Left lung (tissue), 4 donors: ENCODE measurements at regions not wholly inside any gene's neighbourhood (a gene's known extent, or its start where the extent isn't known, plus 50 kb on each side); places are given as distances from the start of the nearest gene placed in this dataset.

ENCODE experiments used
- ATAC-seq: fragments of 200-7000 bp; cut with Tn5 transposase; one replicate; pipeline ENCODE4 v1.9.1; 2020; ENCODE audit warnings: moderate library complexity
- DNase-seq, 4 donors: peaks; one replicate each; pipeline ENCODE4 v3.0.0-alpha.2; 2013 to 2020
- H3K27ac ChIP-seq, 2 donors: fragments of 200-600 bp; sonication (generic) in 1 of 2; one replicate each; pipeline versions ENCODE4 v1.5.0 to v1.8.0; 2020 to 2021
- H3K27me3 ChIP-seq, 2 donors: fragments of 200-600 bp; sonication (generic) in 1 of 2; one replicate each; pipeline versions ENCODE4 v1.5.0 to v1.8.0; 2020 to 2021
- H3K36me3 ChIP-seq, 2 donors: fragments of 200-600 bp; sonication (generic) in 1 of 2; one replicate each; pipeline versions ENCODE4 v1.5.0 to v1.8.0; 2020 to 2021
- H3K4me1 ChIP-seq, 2 donors: fragments of 200-600 bp; one replicate each; pipeline ENCODE4 v1.8.0; 2021
- H3K4me3 ChIP-seq, 2 donors: fragments of 200-600 bp; sonication (generic) in 1 of 2; one replicate each; pipeline versions ENCODE4 v1.5.0 to v1.8.0; 2020 to 2021; ENCODE audit warnings: mild to moderate bottlenecking in 1 of 2
- H3K9me3 ChIP-seq, 2 donors: fragments of 200-600 bp; sonication (generic) in 1 of 2; one replicate each; pipeline versions ENCODE4 v1.5.0 to v1.8.0; 2020 to 2021
- intact Hi-C, 2 donors: fragments of 100-400 bp; cut with DNase I; formaldehyde crosslinking; loops; one replicate each; pipeline versions ENCODE4 v1.11.2 to v1.14.2; 2022
- TF ChIP-seq, protein P1 (sequence below), 2 donors: fragments of 200-600 bp; sonication (generic) in 1 of 2; IDR thresholded peaks; one replicate each; pipeline versions ENCODE4 v1.5.0 to v1.8.0; 2021; ENCODE audit warnings: antibody characterized with exemption in 2 of 2
- donor health status: DM: no; HTN: yes; CAD: no.
- donor health status: DM: no; HTN: no; CAD: no.

DNA sequence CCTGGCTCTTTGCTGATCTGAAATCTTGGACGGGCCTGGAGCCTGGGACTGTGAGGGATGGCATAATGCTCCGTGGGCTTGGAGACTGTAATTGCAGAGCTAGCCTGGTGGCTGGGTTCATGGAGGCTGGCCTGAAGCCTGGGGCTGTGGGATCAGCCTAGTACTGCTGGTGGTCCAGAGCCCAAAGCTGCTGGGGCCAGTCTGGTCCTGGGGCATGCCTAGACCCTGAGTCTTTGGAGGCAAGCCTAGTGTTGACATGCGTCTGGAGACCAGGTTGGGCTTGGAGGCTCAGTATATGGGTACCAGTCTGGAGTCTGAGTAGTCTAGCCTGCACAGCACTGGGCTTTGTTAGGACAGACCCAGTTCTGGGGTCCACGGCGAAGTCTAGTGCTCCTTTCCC, 172.0 kb upstream of the ZC4H2 start:
- H3K27ac ChIP-seq = no peak overlapping the region
- no peak for DNase-seq
- no peak for ATAC-seq
- no peaks in the 10 kb centered on the region for H3K27me3 ChIP-seq
- no peak overlapping the region for H3K4me3 ChIP-seq
- intact Hi-C loops = no loop called here
- H3K36me3 ChIP-seq = no peaks in the 10 kb centered on the region
- TF ChIP-seq, protein P1, sequence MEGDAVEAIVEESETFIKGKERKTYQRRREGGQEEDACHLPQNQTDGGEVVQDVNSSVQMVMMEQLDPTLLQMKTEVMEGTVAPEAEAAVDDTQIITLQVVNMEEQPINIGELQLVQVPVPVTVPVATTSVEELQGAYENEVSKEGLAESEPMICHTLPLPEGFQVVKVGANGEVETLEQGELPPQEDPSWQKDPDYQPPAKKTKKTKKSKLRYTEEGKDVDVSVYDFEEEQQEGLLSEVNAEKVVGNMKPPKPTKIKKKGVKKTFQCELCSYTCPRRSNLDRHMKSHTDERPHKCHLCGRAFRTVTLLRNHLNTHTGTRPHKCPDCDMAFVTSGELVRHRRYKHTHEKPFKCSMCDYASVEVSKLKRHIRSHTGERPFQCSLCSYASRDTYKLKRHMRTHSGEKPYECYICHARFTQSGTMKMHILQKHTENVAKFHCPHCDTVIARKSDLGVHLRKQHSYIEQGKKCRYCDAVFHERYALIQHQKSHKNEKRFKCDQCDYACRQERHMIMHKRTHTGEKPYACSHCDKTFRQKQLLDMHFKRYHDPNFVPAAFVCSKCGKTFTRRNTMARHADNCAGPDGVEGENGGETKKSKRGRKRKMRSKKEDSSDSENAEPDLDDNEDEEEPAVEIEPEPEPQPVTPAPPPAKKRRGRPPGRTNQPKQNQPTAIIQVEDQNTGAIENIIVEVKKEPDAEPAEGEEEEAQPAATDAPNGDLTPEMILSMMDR (IDR thresholded peaks at IDR 0.05) = no peak
- H3K4me1 ChIP-seq = no peaks in the 10 kb centered on the region
- peaks cover 0 to 3% of the 10 kb centered on the region in 2 donors for H3K9me3 ChIP-seq

DNA sequence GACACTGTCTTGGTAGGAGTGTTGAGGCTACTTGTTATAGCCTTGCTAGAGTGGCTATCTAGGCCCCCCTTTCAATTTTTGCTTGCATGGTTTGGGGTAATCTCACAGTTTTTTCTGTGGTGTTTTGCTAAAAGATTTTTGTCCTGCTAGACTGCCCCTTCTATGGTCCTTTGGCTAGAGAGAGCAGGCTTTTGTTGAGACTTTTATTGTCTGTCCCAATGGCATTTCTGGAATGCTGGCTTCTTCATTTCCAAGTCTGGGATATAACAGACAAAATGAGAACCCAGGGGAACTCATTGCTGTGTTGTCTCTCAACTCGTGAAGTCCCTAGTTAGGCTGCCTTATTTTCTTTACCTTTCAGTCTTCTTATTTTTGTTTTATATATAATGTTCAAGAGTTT, 160.2 kb upstream of the ZC4H2 start:
- DNase-seq (no peak), ATAC-seq (no peak)
- Histone ChIP-seq H3K4me3 (no peak overlapping the region), H3K36me3 (no peaks in the 10 kb centered on the region), H3K4me1 (no peaks in the 10 kb centered on the region), H3K27ac (no peak overlapping the region), H3K27me3 (no peaks in the 10 kb centered on the region), H3K9me3 (peaks cover 0 to 2% of the 10 kb centered on the region in 2 donors)
- TF ChIP-seq, protein P1 (IDR thresholded peaks at IDR 0.05) = no peak
- intact Hi-C loops = no loop called here

DNA sequence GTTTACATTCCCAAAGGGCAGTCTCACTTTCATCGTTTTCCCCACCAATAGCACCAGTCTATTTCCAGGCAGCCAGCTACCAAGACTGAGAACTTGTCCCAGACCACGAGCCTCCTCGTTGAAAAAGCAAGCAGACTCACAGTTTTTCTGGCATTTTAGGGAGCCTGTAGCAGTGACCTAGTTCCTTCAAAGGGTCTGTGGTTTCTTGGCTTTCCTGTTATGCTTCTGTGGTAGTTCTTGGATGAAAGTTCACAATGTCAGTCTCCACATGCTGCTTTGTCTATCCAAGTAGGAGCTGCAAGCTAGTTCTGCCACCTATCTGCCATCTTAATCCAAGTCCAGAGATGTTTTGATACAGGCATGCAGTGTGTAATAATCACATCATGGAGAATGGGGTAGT, 151.6 kb upstream of the ZC4H2 start:
- DNase-seq (no peak), ATAC-seq (no peak)
- no peaks in the 10 kb centered on the region for H3K27me3 ChIP-seq
- no peaks in the 10 kb centered on the region for H3K4me1 ChIP-seq
- intact Hi-C loops = no loop called here
- H3K9me3 ChIP-seq = peaks cover 0 to 9% of the 10 kb centered on the region in 2 donors
- TF ChIP-seq, protein P1 (IDR thresholded peaks at IDR 0.05) = no peak
- no peaks in the 10 kb centered on the region for H3K36me3 ChIP-seq
- H3K4me3 ChIP-seq = no peak overlapping the region
- H3K27ac ChIP-seq = no peak overlapping the region

DNA sequence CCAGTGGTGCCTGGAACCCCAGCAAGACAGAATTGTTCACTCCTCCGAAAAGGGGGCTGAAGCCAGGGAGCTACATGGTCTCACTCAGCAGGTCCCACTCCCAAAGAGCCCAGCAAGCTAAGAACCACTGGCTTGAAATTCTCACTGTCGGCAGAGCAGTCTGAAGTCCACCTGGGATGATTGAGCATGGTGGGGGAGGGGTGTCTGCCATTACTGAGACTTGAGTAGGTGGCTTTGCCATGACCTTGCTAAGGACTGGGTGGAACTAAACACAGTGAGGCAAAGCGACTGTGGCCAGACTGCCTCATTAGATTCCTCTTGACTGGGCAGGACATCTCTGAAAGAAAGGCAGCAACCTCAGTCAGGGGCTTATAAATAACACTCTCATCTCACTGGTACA, 122.6 kb upstream of the ZC4H2 start:
- TF ChIP-seq, protein P1 (IDR thresholded peaks at IDR 0.05) = no peak
- Histone ChIP-seq H3K4me3 (no peak overlapping the region), H3K27ac (no peak overlapping the region), H3K4me1 (no peaks in the 10 kb centered on the region), H3K36me3 (no peaks in the 10 kb centered on the region), H3K9me3 (peaks cover 0 to 19% of the 10 kb centered on the region in 2 donors), H3K27me3 (no peaks in the 10 kb centered on the region)
- ATAC-seq (no peak), DNase-seq (no peak)
- intact Hi-C loops = no loop called here

DNA sequence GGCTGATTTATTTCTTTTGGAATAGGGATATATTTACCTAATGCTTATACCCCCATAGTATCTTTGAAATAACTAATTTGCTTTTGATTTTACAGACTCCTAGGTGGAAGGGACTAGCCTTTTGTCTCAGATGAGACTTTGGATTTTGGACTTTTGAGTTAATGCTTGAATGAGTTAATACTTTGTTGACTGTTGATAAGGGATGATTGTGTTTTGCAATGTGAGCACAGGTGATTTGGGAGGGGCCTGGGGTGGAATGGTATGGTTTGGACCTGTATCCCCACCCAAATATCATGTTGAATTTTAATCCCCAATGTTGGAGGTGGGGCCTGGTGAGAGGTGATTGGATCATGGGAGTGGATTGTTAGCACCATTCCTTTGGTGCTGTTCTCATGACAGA, 117.4 kb upstream of the ZC4H2 start:
- Histone ChIP-seq H3K27ac (no peak overlapping the region), H3K27me3 (no peaks in the 10 kb centered on the region), H3K9me3 (peaks cover 0 to 3% of the 10 kb centered on the region in 2 donors), H3K4me3 (no peak overlapping the region), H3K4me1 (no peaks in the 10 kb centered on the region), H3K36me3 (no peaks in the 10 kb centered on the region)
- ATAC-seq (no peak), DNase-seq (no peak)
- intact Hi-C loops = no loop called here
- TF ChIP-seq, protein P1 (IDR thresholded peaks at IDR 0.05) = no peak
